Erythroblast (primary cell): ENCODE measurements at regions not wholly inside any gene's neighbourhood (a gene's known extent, or its start where the extent isn't known, plus 50 kb on each side); places are given as distances from the start of the nearest gene placed in this dataset.

ENCODE experiments used
- GATA1 ChIP-seq: IDR thresholded peaks from 2 replicates; pipeline ENCODE4 v1.6.1; 2011; ENCODE audit warnings: low read depth, mild to moderate bottlenecking, control low read depth, low read length, moderate library complexity
- POLR2A ChIP-seq: IDR thresholded peaks from 2 replicates; pipeline ENCODE4 v1.6.1; 2011; ENCODE audit warnings: mild to moderate bottlenecking, low read length

DNA sequence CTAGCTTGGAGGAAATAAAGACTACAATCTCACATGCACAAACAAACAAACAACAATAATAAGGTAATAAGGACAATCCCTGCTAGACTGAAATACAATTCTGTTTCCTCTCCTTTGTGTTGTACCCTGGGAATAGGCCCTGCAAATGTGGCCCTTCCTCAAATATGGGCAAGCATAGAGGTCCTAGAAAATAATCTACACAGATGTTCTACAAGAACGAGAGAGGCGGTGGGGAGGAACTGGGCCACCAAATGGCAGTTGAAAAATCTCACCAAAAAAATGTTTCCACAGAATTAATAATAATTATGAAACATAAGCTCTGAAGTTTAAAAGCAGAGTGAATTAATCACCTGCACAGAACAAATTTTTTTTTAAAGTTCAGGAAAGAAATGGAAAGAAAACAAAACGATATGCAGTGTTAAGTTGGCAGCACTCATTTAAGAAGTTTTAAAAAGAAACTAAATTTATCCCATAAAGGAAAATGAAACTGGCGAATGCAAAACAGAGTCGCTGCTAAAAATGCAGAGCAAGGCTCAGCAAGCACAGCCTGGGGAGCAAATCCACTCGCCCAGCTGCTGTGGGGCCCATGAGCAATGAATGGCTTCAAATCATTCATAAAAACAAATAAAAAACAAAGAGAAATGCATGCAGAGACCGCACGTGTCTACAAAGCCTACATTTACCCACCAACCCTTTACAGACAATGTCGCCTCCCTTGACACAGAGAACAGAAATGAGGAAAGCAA is 475.4 kb downstream of the OCA2 start:
- TF ChIP-seq GATA1 (no peak), POLR2A (no peak)
